Stimulated activated CD4-positive, alpha-beta T cell treated with anti-CD3 and anti-CD28 coated beads, TNF-alpha, amount 100 ng/mL, for 4 hours (primary cell): ENCODE measurements at regions not wholly inside any gene's neighbourhood (a gene's known extent, or its start where the extent isn't known, plus 50 kb on each side); places are given as distances from the start of the nearest gene placed in this dataset.

Experiments used
- DNase-seq, 3 experiments: peaks; one replicate each; pipeline ENCODE4 v3.0.0-alpha.2; 2020; ENCODE audit warnings: low read depth in 3 of 3

GRCh38 chr11:45473341-45473895 is 187.3 kb upstream of the SYT13 start:
- no peak for DNase-seq

DNA sequence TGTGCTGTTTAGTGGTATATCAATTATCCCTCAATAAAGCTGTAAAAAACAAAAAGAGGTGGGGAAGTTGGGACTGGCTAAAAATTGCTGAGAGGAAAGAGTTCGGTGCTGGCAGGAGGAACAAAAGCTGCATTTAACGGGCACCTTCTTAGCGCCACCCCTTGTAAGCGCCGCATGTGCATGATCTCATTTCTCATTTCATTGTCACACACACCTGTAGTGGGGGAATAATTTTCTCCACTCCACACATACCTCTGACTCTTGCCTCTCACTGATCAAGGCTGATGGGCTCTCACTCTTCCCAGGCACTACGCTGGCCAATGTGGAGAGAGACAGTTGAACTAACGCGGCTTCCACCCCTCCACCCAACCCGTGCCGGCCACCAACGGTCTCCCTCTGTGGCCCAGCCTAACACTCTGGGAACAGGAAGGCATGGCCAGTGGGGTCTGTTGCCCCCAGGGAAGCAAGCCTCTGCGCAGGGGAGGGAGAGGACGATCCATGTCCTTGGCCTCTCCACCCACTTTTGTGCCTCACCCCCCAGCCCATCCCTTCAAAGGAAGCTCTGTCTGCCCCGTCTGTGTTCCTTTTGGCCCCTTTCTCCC is 186.7 kb upstream of the SYT13 start:
- DNase-seq = no peak

- DNase-seq = no peak
These were observed 185.1 kb upstream of the SYT13 start for GRCh38 chr11:45471266-45471665.

DNA sequence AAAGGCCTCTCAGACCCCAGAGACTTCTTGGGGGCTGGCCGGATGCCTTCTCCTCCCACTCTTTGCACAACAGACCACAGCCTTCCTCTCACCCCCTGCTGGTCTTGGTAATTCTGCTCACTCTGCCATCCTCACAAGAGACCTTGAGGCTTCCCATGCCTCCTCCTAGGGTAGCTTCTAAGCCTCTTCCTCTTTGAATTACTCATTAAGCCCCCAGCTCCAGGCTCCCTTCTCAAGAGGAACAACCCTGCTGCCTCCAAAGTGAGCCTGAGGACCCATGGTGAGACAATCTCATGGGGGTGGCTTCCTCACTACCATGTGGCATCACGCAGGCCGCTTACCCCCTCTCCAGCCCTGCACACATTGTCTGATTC is 184.6 kb upstream of the SYT13 start:
- DNase-seq = no peak

GRCh38 chr11:45470151-45470793 is 184.1 kb upstream of the SYT13 start:
- DNase-seq = no peak

DNA sequence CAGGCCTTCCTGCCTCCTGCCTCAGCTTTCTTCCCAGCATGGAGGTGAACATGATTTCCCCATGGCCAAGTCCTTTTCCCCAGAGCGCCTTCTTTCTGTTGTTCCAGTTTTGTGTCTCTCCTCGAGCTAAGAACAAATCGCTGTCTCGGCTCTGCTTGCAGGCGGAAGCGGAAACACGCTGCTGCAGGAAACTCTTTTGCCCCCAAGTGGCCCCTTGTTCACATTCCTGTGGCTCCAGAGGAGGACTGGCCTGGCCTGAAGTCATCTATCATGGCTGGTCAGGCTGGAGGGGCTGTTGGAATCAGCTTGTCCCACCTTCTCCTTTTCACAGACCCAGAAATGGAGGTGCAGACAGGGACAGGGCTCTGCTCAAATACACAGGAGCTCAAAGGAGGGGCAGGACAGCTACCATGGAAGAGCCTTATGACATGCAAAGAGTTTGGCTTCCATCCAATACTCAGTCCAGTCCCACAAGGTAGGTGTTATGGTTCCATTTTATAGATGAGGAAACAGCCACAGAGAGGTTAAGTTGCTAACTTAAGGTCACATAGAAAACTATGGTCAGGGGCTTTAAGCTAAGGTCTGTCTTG is 182.2 kb upstream of the SYT13 start:
- DNase-seq = no peak

- no peak for DNase-seq
These were observed 177.4 kb upstream of the SYT13 start for GRCh38 chr11:45463541-45463940.

GRCh38 chr11:45461514-45461913 is 175.4 kb upstream of the SYT13 start:
- no peak for DNase-seq

GRCh38 chr11:45459491-45459890 is 173.3 kb upstream of the SYT13 start:
- no peak for DNase-seq

GRCh38 chr11:45458269-45458668 is 172.1 kb upstream of the SYT13 start:
- DNase-seq = no peak

GRCh38 chr11:45457649-45458048 is 171.5 kb upstream of the SYT13 start:
- no peak for DNase-seq

DNA sequence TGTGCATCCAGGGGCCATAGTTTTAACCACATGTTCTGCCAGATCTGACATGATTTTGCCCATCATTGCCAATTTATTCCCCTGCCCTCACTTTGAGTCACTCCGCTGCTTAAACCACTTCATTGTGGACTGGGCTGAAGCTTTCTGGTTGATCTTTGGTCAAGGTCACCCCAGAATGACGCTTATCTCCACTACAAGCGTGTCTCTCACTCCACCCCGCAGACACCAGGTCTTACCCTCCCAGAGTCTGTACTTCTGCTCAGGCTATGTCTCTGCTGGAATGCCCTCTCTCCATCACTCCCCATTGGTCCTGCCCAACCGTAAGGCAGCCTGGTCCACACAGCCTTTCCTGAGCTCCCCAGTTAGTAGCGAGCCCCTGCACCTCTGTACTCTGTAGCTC is 170.5 kb upstream of the SYT13 start:
- no peak for DNase-seq

DNA sequence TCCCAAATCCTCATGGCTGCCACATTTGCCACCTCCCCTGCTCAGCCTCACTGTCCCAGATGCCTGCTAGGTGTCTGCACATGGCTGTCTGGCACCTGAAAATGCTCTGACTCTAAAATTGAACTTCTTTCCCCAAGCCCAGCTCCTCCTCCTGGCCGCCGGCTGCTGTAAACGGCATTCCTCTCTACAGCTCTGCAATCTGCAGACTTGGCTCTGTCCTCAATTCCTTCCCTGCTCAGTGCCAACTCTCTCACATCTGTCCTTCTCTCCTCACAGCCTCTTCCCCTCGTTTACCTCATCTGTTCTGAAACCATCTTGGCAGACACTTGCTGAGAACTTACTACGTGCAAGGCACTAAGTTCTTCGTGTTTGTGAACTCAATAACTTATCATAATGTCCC is 169.4 kb upstream of the SYT13 start:
- DNase-seq = no peak

GRCh38 chr11:45454917-45455401 is 168.8 kb upstream of the SYT13 start:
- no peak for DNase-seq

DNA sequence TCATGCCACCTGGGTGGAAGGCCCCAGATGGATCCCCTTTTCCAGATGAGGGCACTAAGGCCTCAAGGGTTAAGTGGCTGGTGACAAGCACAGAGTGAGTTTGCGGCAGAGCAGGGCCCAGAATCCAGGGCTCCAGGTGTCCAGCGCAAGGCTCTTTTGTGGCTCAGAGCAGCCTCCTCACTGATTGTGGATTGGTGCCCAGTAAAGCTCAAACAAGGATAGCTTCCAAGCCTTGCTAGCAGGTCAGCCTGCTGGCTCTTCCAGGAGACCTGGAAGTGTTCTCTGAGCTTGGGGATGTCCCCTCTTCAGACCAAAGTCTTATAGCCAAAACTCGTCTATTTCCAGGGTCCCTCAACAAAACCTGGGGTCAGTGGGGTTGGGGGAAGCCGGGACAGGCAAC is 167.6 kb upstream of the SYT13 start:
- DNase-seq = no peak

- no peak for DNase-seq
These were observed 165.8 kb upstream of the SYT13 start for GRCh38 chr11:45451766-45452440.

- no peak for DNase-seq
These were observed 164.0 kb upstream of the SYT13 start for GRCh38 chr11:45450189-45450588.

- no peak for DNase-seq
These were observed 163.0 kb upstream of the SYT13 start for GRCh38 chr11:45449036-45449601.

GRCh38 chr11:45448561-45448960 is 162.4 kb upstream of the SYT13 start:
- no peak for DNase-seq

- no peak for DNase-seq
These were observed 160.9 kb upstream of the SYT13 start for GRCh38 chr11:45446998-45447397.

- no peak for DNase-seq
These were observed 160.3 kb upstream of the SYT13 start for GRCh38 chr11:45446434-45446833.

DNA sequence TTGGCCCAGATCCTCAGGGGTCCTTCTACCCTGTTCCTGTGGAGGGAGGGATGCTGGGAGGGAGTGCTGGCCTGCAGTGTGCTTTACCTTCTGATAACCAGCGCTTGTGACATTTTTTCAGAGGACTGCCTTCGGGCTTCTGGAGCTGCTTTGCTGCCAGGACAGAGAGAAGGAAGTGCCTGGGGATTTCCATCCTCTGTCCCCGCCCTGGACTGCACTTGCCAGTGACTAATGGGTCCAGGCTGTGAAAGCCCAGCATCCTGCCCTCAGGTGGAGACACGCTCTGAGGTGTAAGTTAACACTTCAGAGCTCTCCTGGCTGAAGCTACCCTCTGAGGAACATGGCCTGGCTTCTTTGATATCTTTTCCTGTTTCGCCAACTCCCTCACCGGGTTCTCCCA is 158.7 kb upstream of the SYT13 start:
- no peak for DNase-seq
